ENCODE measurements at regions not wholly inside any gene's neighbourhood (a gene's known extent, or its start where the extent isn't known, plus 50 kb on each side); places are given as distances from the start of the nearest gene placed in this dataset.
"Not testable (repeated sequence)": the region's sequence is repeated elsewhere in the genome, so short reads cannot be mapped to it uniquely, and the experiment has no call there.

DNA sequence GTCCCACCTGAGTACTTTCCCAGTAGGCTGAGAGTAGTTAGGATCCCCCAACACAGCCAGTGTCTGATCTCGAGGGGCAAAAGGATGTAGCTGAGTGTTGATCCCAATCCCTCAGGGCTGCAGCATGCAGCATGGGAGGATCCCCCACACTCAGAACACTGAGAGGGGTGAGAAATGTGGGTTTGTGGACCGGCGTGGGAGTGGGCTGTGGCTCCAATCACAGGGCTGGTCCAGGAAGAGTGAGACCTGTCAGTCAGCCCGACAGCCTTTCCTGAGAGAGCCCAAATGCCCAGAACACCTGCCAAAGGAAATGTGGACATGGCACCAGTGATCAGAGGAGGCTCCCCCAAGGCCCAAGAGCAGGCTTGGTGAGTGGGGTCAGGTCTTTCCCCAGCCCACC lies 228.3 kb upstream of the MGAT4C start:
- no peak overlapping the region for H3K4me3 Mint-ChIP-seq
- no peaks in the 10 kb centered on the region for H3K4me1 Mint-ChIP-seq
- H3K27me3 Mint-ChIP-seq: no peaks in the 10 kb centered on the region
- H3K9me3 Mint-ChIP-seq: peaks cover 4% of the 10 kb centered on the region
- no peak overlapping the region for H3K27ac Mint-ChIP-seq
- no peaks in the 10 kb centered on the region for H3K36me3 Mint-ChIP-seq

DNA sequence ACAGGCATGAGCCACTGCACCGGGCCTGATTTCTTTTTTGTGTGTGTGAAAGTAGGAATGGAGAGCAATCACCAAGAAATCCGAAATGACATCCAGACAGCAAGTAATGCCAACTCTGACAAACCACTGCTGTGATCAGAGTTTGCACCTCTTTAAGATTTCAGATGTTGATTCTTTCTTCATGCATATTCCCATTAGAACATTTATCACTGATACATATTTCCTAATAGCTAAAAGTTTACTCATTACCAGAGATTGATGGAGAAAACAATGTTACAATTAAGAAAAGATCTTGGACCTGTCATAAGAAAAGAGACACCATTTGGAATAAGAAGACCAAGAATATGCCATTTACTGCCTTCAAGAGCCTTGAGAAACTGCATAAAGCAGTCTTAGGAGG lies 217.0 kb upstream of the MGAT4C start:
- Mint-ChIP-seq H3K36me3 (no peaks in the 10 kb centered on the region), H3K9me3 (peaks cover 5% of the 10 kb centered on the region), H3K4me1 (no peaks in the 10 kb centered on the region), H3K27me3 (no peaks in the 10 kb centered on the region), H3K4me3 (no peak overlapping the region), H3K27ac (no peak overlapping the region)

DNA sequence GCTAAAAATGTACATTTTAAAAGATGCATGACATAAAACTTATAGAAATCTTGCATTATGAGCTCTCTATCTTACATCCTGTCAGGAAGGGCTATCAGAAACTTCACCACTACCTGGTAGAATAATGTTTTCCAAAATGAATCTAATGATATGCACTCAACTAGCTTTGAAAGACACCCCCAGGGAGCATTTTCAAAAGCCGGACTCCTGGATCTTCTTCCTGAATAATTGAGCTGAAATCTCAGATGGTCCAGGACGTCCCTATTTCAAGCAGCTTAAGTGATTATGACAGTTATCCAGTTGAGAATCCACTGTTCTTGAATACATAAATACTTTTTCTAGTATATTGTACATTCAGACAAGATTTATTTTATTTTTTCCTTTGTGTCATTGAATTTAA lies 200.6 kb upstream of the MGAT4C start:
- Mint-ChIP-seq H3K4me3 (no peak overlapping the region), H3K4me1 (no peaks in the 10 kb centered on the region), H3K9me3 (no peaks in the 10 kb centered on the region), H3K36me3 (no peaks in the 10 kb centered on the region), H3K27ac (no peak overlapping the region), H3K27me3 (no peaks in the 10 kb centered on the region)

DNA sequence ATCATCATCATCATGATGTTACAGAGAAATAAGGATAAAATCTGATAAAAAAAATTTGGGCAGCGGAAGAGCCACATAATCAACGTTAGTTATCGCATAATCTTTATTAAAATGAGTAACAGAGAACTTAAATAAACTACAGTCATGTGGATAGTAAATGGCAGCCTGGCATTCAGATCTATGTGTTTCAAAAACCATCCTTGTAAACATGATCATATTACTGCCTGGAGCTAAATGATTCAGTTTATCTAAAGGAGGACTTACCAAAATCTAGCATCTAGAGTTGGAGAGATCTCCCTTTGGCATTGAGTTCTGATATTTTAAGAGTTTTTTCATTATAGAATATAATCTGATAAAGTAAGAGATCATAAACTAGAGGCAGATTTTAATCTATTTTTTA lies 200.1 kb upstream of the MGAT4C start:
- H3K36me3 Mint-ChIP-seq: no peaks in the 10 kb centered on the region
- no peaks in the 10 kb centered on the region for H3K27me3 Mint-ChIP-seq
- H3K4me1 Mint-ChIP-seq: no peaks in the 10 kb centered on the region
- H3K9me3 Mint-ChIP-seq: no peaks in the 10 kb centered on the region
- H3K4me3 Mint-ChIP-seq: no peak overlapping the region
- H3K27ac Mint-ChIP-seq: no peak overlapping the region

DNA sequence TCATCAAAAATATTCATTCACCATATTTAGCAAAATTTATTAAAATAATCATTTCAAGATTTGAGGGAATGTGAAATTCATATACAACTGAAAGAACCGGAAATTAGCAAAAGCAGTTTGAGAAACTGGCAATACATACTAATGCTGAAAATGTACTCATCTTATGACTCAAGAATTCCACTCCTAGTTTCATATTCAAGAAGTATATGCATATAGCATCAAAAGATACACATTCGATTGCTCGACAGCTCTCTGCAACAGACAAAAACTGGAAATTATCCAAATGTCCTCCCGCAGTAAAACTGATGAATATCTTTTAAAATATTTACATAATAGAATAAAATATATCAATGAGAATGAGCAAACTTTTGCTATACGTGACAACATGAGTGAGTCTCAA lies 189.2 kb upstream of the MGAT4C start:
- no peaks in the 10 kb centered on the region for H3K4me1 Mint-ChIP-seq
- H3K4me3 Mint-ChIP-seq: no peak overlapping the region
- no peaks in the 10 kb centered on the region for H3K36me3 Mint-ChIP-seq
- H3K27ac Mint-ChIP-seq: no peak overlapping the region
- H3K27me3 Mint-ChIP-seq: no peaks in the 10 kb centered on the region
- peaks cover 14% of the 10 kb centered on the region for H3K9me3 Mint-ChIP-seq

DNA sequence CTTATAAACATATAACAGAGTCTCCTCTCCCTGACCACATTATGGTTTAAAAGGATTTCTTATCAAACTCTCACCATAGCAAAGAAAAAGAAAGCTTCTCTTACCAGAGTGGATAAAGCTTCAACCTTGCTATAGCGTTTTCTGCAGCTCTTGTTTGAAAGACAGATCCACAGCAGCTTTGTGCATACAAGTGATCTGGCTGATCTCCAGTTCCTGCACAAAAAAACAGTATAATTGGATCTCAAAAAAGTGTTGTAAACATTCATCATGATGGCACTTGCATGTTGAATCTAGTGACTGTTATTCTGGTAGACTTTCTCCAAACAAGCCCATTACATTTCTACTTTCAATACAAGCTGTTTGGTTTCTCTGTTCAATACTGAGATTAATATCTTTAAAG lies 178.9 kb upstream of the MGAT4C start:
- Mint-ChIP-seq H3K4me3 (no peak overlapping the region), H3K27ac (no peak overlapping the region), H3K4me1 (no peaks in the 10 kb centered on the region), H3K9me3 (peaks cover 11% of the 10 kb centered on the region), H3K27me3 (no peaks in the 10 kb centered on the region), H3K36me3 (no peaks in the 10 kb centered on the region)

DNA sequence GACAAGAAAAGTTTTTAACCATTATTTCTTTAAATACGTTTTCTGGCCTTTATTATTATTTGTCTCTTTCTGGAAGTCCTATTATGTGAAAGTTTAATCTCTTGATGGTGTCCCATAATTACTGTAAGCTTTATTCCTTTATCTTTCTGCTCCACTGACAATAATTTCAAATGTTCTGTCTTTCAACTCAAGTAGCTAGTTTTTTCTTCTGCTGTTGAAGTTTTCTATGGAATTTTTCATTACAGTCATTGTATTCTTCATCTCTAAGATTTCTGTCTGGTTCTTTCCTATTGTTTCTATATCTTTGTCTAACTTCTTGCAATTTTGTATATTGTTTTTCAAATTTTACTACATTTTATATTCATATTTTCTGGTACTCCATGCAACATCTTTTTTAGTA lies 173.6 kb upstream of the MGAT4C start:
- Mint-ChIP-seq H3K36me3 (no peaks in the 10 kb centered on the region), H3K4me1 (no peaks in the 10 kb centered on the region), H3K9me3 (peaks cover 24% of the 10 kb centered on the region), H3K27ac (no peak overlapping the region), H3K27me3 (no peaks in the 10 kb centered on the region), H3K4me3 (no peak overlapping the region)

DNA sequence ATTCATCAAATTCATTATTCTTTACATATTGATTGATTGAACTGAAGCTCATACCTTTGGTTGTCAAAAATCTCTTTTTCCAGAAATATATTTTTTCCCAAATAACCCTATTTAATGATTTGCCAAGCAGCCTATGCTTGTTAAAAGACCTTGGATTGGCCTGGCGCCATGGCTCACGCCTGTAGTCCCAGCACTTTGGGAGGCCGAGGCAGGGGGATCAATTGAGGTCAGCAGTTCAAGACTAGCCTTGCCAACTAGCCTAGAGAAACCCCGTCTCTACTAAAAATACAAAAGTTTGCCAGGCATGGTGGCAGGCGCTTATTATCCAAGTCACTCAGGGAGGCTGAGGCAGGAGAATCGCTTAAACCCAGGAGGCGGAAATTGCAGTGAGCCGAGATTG lies 165.1 kb upstream of the MGAT4C start:
- H3K9me3 Mint-ChIP-seq: peaks cover 3% of the 10 kb centered on the region
- no peaks in the 10 kb centered on the region for H3K4me1 Mint-ChIP-seq
- no peaks in the 10 kb centered on the region for H3K36me3 Mint-ChIP-seq
- H3K27ac Mint-ChIP-seq: no peak overlapping the region
- no peaks in the 10 kb centered on the region for H3K27me3 Mint-ChIP-seq
- no peak overlapping the region for H3K4me3 Mint-ChIP-seq

DNA sequence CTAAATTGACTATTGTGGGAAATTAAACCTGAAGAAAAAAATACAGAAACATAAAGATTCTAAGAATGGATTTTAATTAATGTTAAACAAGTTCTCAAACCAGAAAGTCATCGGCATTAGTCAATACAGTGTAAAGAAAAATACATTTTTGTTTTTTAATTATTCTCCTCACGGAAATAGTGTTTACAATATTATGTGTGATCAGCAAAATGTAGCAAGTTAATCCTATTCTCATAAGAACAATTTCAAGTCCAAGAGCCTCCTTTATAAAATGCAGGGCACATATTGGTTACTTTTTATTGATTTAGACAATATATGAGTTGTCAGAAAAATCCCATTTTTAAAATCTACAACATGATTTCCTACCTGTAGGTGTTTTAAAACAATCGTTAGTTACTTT lies 158.0 kb upstream of the MGAT4C start:
- Mint-ChIP-seq H3K27ac (no peak overlapping the region), H3K4me3 (no peak overlapping the region), H3K9me3 (peaks cover 11% of the 10 kb centered on the region), H3K4me1 (no peaks in the 10 kb centered on the region), H3K27me3 (no peaks in the 10 kb centered on the region), H3K36me3 (no peaks in the 10 kb centered on the region)

DNA sequence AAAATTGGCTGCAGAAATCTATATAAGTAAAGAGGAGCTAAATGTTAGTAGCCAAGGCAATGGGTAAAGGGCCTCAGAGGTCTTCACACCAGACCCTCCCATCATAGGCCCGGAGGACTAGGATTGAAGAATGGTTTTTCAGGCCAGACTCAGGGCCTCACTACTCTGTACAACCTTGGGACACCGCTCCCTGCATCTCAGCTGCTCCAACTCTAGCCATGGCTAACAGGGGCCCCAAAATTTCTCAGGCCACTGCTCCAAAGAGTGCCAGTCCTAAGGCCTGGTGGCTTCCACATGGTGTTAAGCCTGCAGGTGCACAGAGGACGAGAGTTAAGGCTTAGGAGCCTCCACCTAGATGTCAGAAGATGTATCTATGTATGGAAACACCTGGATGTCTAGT lies 155.5 kb upstream of the MGAT4C start:
- no peaks in the 10 kb centered on the region for H3K36me3 Mint-ChIP-seq
- H3K4me3 Mint-ChIP-seq: no peak overlapping the region
- peaks cover 11% of the 10 kb centered on the region for H3K9me3 Mint-ChIP-seq
- H3K4me1 Mint-ChIP-seq: no peaks in the 10 kb centered on the region
- no peaks in the 10 kb centered on the region for H3K27me3 Mint-ChIP-seq
- no peak overlapping the region for H3K27ac Mint-ChIP-seq

DNA sequence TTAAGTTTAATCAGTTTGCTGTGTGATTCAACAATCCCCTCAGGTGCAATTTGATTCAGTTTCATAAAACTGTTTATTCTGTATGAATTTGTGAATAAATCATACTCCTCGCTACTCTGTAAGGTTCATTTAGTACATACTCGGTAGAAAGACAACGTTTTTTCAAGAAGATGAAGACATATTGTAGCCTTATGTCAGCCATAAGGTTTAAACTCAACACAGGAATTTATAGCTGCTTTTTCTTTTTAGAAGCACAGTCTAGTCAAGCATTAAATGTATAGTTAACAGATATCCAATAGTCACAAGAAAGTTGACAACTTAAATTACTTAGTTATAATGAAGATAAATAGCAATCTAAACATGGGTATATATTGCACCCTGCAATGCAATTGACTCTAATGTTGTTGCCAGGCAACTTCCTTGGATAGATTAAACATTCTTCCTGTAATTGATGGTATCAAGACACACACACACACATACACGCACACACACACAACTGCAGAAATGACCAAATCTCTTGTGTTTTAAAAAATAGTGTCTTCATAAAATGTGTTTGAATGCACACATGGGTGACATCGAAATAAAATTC lies 151.5 kb upstream of the MGAT4C start:
- Mint-ChIP-seq H3K36me3 (no peaks in the 10 kb centered on the region), H3K9me3 (peaks cover 5% of the 10 kb centered on the region), H3K4me3 (no peak overlapping the region), H3K27ac (no peak overlapping the region), H3K4me1 (no peaks in the 10 kb centered on the region), H3K27me3 (no peaks in the 10 kb centered on the region)

DNA sequence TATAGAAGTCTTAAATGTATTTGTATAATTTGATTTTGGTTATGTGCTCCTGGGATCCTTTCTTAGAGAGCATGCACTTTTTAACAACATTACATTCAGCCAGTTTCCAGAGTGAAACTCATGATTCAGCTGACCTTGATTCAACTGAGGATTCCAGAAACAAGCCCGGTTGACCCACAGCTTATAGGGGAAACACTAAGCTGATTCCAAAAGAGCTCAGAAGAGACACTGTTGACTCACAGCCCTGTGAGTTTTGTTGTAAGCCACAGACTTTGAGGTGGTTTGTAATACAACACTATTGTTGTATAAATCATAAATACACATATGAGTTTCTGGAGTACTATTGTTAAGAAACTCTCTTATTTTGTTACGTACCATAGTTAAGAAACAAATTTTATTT lies 133.8 kb upstream of the MGAT4C start:
- Mint-ChIP-seq H3K4me1 (no peaks in the 10 kb centered on the region), H3K4me3 (no peak overlapping the region), H3K9me3 (no peaks in the 10 kb centered on the region), H3K27ac (no peak overlapping the region), H3K36me3 (no peaks in the 10 kb centered on the region), H3K27me3 (no peaks in the 10 kb centered on the region)

DNA sequence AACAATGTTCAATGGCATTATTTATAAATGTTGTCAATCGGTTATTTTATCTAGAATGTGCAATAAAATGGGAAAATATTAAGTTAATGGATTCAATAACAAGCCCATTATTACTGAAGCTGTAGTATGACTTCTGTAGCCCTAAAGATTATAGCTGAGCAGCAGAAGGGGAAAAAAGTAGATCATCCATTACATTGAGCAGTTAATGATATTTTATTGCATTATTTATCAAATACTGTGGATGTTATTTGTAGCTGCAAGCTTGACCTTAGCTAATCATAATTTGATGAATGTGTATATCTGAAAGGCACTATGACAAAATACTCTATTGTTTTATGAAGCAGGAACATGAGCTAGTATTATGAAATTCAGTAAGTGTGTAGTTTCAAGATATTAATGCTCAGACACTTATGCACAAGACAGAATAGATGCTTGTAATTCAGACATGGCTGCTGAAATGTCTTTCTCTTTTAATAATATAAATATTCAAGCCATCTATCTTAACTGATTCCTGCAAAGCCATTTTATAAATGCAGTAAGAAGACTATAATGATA lies 131.5 kb upstream of the MGAT4C start:
- Mint-ChIP-seq H3K27ac (no peak overlapping the region), H3K4me3 (no peak overlapping the region), H3K4me1 (no peaks in the 10 kb centered on the region), H3K36me3 (no peaks in the 10 kb centered on the region), H3K9me3 (no peaks in the 10 kb centered on the region), H3K27me3 (no peaks in the 10 kb centered on the region)

DNA sequence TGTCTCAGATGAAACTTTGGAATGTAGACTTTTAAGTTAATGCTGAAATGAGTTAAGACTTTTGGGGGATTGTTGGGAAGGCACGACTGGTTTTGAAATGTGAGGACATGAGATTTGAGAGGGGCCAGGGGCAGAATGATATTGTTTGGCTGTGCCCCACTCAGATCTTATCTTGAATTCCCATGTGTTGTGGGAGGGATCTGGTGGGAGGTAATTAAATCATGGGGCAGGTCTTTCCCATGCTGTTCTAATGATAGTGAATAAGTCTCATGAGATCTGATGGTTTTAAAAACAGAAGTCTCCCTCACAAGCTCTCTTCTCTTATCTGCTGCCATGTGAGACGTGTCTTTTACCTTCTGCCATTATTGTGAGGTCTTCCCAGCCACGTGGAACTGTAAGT lies 127.6 kb upstream of the MGAT4C start:
- H3K4me3 Mint-ChIP-seq, H3K4me1 Mint-ChIP-seq, H3K36me3 Mint-ChIP-seq: not testable (repeated sequence)

DNA sequence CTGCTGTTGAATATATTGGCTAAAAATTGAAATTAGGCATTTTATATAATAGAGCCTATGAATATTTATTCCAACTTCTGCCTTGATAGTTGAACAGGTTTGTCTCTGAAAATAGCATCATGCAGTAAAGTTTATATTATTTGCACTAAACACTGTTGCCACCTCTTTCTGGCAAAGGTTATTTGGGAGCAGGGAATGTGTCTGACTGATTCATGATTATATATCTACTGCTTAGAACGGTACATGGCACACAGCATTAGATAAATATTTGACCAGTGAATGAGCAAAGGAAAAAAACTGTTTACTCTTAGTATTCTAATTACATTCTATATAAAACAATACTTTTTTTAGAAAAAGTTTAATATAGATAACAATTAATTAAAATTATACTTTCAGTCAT lies 123.1 kb upstream of the MGAT4C start:
- Mint-ChIP-seq H3K4me3 (no peak overlapping the region), H3K4me1 (no peaks in the 10 kb centered on the region), H3K27me3 (no peaks in the 10 kb centered on the region), H3K36me3 (no peaks in the 10 kb centered on the region), H3K9me3 (peaks cover 8% of the 10 kb centered on the region), H3K27ac (no peak overlapping the region)

More for the DNA sequence above, 127.6 kb upstream of the MGAT4C start:
- not testable (repeated sequence) for H3K9me3 Mint-ChIP-seq, H3K27ac Mint-ChIP-seq, H3K27me3 Mint-ChIP-seq

DNA sequence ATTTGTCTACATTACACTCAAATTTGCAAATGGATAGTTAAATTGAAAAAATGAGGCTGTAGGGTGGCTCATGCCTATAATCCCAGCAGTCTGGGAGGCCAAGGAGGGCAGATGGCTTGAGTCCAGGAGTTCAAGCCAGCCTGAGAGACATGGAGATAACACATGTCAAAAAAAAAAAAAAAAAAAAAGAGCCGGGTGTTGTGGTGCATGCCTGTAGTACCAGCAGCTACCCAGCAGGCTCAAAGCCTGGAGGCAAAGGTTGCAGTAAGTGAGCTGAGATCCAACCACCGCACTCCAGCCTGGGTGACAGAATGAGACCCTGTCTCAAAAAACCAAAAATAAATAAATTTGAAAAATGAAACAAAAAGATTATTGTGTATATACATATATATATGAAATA lies 119.9 kb upstream of the MGAT4C start:
- peaks cover 8% of the 10 kb centered on the region for H3K9me3 Mint-ChIP-seq
- H3K4me1 Mint-ChIP-seq: no peaks in the 10 kb centered on the region
- H3K4me3 Mint-ChIP-seq: no peak overlapping the region
- H3K27me3 Mint-ChIP-seq: no peaks in the 10 kb centered on the region
- no peak overlapping the region for H3K27ac Mint-ChIP-seq
- H3K36me3 Mint-ChIP-seq: no peaks in the 10 kb centered on the region

DNA sequence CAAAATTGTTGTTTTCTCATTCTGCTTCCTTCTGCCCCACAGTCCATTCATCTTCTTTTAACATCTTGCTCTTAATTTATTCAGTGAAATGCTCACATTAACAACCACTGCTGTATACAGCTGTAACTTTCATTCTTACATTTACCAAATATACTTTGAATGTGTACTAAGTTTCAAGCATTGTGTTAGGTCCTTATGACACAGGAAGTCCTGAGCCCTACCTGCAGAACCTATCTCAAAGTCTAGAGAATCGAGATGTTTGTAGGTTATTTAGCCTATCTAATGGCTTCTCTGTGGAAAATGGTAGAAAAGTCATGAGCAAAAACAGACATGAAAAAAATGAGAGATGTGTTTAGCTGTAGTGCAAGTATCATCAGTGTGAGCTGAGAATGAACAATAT lies 117.6 kb upstream of the MGAT4C start:
- Mint-ChIP-seq H3K9me3 (peaks cover 12% of the 10 kb centered on the region), H3K36me3 (no peaks in the 10 kb centered on the region), H3K27me3 (no peaks in the 10 kb centered on the region), H3K4me1 (no peaks in the 10 kb centered on the region), H3K4me3 (no peak overlapping the region), H3K27ac (no peak overlapping the region)
